MM.1S (cell line): ENCODE measurements at regions not wholly inside any gene's neighbourhood (a gene's known extent, or its start where the extent isn't known, plus 50 kb on each side); places are given as distances from the start of the nearest gene placed in this dataset.

Experiments
- EZH2 ChIP-seq: fragments of 300-600 bp; sonication (generic); optimal IDR thresholded peaks from 2 replicates; pipeline ENCODE3; 2017; ENCODE audit warnings: low read depth, mild to moderate bottlenecking, antibody characterized with exemption, low read length, mixed read lengths
- EZH2phosphoT487 ChIP-seq: fragments of 300-600 bp; sonication (generic); IDR thresholded peaks from 2 replicates; pipeline ENCODE4 v1.6.1; 2018; ENCODE audit warnings: antibody characterized with exemption, low read length
- TF ChIP-seq, protein P1 (sequence below): fragments of 300-600 bp; sonication (generic); IDR thresholded peaks from 2 replicates; pipeline ENCODE4 v1.5.1; 2016; ENCODE audit warnings: antibody characterized with exemption, low read length, mixed read lengths

DNA sequence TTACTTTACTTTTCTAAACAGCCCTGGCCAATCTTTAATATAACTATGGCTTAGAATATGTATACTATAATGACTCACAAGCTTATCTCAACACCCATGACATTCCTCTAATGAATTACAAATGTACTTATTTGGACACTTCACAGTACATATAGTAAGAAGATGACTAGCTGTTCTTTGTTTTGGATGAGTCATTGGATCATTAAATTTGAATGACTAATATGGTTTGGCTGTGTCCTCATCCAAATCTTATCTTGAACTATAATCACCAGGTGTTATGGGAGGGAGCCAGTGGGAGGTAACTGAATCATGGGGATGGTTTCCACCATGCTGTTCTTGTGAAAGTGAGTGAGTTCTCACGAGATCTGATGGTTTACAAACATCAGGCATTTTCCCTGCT lies 807.5 kb upstream of the SORCS1 start:
- TF ChIP-seq, protein P1, sequence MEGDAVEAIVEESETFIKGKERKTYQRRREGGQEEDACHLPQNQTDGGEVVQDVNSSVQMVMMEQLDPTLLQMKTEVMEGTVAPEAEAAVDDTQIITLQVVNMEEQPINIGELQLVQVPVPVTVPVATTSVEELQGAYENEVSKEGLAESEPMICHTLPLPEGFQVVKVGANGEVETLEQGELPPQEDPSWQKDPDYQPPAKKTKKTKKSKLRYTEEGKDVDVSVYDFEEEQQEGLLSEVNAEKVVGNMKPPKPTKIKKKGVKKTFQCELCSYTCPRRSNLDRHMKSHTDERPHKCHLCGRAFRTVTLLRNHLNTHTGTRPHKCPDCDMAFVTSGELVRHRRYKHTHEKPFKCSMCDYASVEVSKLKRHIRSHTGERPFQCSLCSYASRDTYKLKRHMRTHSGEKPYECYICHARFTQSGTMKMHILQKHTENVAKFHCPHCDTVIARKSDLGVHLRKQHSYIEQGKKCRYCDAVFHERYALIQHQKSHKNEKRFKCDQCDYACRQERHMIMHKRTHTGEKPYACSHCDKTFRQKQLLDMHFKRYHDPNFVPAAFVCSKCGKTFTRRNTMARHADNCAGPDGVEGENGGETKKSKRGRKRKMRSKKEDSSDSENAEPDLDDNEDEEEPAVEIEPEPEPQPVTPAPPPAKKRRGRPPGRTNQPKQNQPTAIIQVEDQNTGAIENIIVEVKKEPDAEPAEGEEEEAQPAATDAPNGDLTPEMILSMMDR = no peak
- TF ChIP-seq EZH2phosphoT487 (no peak), EZH2 (no peak)
